ENCODE measurements at regions not wholly inside any gene's neighbourhood (a gene's known extent, or its start where the extent isn't known, plus 50 kb on each side); places are given as distances from the start of the nearest gene placed in this dataset.
A peak's percentile ranks its signal among the peaks of the same experiment; 100 is the strongest.

DNA sequence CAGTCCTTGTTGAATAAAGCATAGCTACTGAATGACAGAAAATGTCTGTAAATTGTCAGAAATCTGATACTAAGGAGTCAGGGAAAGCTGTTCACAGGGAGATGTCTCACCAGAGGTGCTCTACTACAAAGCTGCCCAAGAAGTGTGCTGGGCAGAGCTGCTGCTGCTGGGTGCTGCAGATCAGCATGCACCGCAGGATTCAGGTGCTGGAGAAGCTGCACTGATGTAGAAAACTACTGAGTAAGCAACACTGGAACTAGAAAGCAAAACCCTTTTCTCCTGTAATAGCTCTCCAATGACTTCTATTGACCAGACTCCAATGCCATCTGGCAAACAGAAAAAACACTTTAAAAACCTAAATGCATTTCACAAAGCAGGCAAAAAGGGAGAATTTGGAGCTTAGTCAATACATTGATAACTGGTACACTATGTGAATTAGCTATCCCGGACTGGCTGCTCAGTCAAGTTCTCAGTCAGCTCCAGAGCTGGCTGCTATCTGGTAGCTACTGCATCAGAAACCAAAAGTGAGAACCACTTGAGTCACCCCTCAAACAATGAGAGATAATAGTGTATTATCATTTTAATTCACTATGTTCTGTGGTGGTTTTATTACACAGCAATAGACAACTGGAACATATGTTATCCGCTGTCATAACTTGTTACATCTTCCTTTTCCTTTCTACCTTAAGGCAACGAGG lies 493.1 kb downstream of the CPS1 start:
- Histone ChIP-seq H3K27me3 (peaks cover 0 to 7% (median 0%) of the 10 kb centered on the region in 7 donors), H3K9me3 (no peaks in the 10 kb centered on the region), H3K4me1 (no peaks in the 10 kb centered on the region), H3K4me3 (no peak overlapping the region), H3K27ac (no peak overlapping the region), H3K36me3 (no peaks in the 10 kb centered on the region)
- DNase-seq = no peak
- intact Hi-C loops (cut with DNase I) = no loop called here
- no peak for ATAC-seq
- 85 to 91% methylated on average over 4 of the region's 4 CpGs for WGBS, 2 donors
- TF ChIP-seq, protein P1, sequence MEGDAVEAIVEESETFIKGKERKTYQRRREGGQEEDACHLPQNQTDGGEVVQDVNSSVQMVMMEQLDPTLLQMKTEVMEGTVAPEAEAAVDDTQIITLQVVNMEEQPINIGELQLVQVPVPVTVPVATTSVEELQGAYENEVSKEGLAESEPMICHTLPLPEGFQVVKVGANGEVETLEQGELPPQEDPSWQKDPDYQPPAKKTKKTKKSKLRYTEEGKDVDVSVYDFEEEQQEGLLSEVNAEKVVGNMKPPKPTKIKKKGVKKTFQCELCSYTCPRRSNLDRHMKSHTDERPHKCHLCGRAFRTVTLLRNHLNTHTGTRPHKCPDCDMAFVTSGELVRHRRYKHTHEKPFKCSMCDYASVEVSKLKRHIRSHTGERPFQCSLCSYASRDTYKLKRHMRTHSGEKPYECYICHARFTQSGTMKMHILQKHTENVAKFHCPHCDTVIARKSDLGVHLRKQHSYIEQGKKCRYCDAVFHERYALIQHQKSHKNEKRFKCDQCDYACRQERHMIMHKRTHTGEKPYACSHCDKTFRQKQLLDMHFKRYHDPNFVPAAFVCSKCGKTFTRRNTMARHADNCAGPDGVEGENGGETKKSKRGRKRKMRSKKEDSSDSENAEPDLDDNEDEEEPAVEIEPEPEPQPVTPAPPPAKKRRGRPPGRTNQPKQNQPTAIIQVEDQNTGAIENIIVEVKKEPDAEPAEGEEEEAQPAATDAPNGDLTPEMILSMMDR (IDR thresholded peaks at IDR 0.05) = no peak

DNA sequence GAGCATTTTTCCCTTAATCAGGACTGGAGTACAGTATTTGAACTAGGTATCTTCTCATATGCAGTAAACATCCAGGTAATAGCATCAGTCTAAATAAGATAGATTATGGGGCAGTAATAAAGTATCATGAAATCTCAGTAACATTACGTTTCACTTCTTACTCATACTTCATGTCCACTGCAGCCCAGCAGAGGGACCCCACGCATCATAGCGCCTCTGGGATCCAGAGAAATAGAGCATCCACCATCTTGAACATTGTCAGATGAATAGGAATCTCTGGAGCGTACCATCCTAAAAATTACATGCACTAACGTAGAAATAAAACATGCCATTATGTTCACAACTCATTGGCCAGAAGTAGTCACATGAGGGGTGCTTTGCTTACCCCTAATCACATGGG lies 499.0 kb downstream of the CPS1 start:
- DNase-seq (no peak), ATAC-seq (no peak)
- no peak overlapping the region for H3K4me3 ChIP-seq
- no peak overlapping the region for H3K27ac ChIP-seq
- H3K9me3 ChIP-seq = no peaks in the 10 kb centered on the region
- 67 to 72% methylated on average over 5 of the region's 5 CpGs for WGBS, 2 donors
- H3K4me1 ChIP-seq = no peaks in the 10 kb centered on the region
- TF ChIP-seq, protein P1 (IDR thresholded peaks at IDR 0.05) = peak in 5 of 9 donors; percentile 10 to 35 (median 18)
- H3K36me3 ChIP-seq = no peaks in the 10 kb centered on the region
- intact Hi-C loops (cut with DNase I) = no loop called here
- no peaks in the 10 kb centered on the region for H3K27me3 ChIP-seq

DNA sequence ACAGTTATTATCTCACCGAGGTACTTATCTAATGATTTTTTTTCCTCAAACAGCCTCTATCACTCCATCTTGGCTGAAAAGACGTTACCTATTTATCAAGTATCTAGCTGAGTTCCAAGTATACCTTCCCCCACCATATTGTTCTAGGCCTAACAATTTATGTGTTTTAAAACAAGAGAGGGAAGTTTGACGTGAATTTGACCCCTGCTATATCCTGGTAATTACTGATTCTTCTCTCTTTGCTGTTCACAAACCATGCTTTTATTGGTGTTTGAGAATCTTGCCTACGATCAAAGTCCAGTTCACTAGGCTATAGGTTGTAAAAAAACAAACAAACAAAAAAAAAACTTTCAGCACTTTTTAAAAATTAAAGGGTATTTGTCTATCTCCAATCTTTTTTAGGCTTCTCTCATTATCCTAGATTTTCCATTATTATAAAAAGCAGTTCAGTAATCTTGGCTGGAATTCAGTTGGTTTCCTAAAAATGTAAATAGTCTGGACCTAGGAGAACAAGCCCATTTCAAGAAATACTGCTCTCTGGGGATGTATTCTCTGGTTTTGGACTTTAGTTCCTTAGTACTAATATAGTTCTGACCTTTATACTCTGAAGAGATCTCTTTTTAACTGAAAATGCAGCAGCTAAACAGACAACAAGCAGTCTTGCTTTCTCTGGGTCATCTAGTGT lies 505.4 kb downstream of the CPS1 start:
- Histone ChIP-seq H3K4me3 (no peak overlapping the region), H3K9me3 (no peaks in the 10 kb centered on the region), H3K27me3 (no peaks in the 10 kb centered on the region), H3K27ac (no peak overlapping the region), H3K4me1 (no peaks in the 10 kb centered on the region), H3K36me3 (no peaks in the 10 kb centered on the region)
- intact Hi-C loops (cut with DNase I) = no loop called here
- ATAC-seq (peak in 1 of 8 donors; percentile 22), DNase-seq (no peak)
- WGBS, 2 donors = 54 to 64% methylated on average over 4 of the region's 4 CpGs
- TF ChIP-seq, protein P1 (IDR thresholded peaks at IDR 0.05) = no peak

DNA sequence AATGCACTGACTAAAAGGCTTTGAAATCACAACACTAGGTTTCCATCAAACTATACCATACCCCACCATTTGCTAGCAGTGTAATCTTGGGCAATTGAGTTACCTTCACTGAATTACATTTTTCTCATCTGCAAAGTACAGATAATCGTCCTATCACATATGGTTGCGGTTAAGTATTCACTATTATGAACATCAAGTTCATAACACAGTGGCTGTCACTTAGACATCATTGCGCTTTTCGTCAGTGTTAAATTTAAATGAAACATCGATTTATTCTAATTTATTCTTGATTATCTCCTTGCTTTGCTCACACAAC lies 505.9 kb downstream of the CPS1 start:
- DNase-seq (no peak), ATAC-seq (no peak)
- Histone ChIP-seq H3K27ac (no peak overlapping the region), H3K4me1 (no peaks in the 10 kb centered on the region), H3K36me3 (no peaks in the 10 kb centered on the region), H3K9me3 (no peaks in the 10 kb centered on the region), H3K4me3 (no peak overlapping the region), H3K27me3 (no peaks in the 10 kb centered on the region)
- intact Hi-C loops (cut with DNase I) = no loop called here
- TF ChIP-seq, protein P1 (IDR thresholded peaks at IDR 0.05) = no peak
- WGBS, 2 donors = 61 to 94% methylated on average over 5 of the region's 5 CpGs
